SIG-M5 treated with dmso at 0.1 percent for 504 hours (cell line): ENCODE measurements at regions not wholly inside any gene's neighbourhood (a gene's known extent, or its start where the extent isn't known, plus 50 kb on each side); places are given as distances from the start of the nearest gene placed in this dataset.

Experiments used
- DNase-seq: peaks from one replicate; lab custom pipeline; 2025; ENCODE audit not compliant: unreplicated experiment; lab: John Stamatoyannopoulos, UW

DNA sequence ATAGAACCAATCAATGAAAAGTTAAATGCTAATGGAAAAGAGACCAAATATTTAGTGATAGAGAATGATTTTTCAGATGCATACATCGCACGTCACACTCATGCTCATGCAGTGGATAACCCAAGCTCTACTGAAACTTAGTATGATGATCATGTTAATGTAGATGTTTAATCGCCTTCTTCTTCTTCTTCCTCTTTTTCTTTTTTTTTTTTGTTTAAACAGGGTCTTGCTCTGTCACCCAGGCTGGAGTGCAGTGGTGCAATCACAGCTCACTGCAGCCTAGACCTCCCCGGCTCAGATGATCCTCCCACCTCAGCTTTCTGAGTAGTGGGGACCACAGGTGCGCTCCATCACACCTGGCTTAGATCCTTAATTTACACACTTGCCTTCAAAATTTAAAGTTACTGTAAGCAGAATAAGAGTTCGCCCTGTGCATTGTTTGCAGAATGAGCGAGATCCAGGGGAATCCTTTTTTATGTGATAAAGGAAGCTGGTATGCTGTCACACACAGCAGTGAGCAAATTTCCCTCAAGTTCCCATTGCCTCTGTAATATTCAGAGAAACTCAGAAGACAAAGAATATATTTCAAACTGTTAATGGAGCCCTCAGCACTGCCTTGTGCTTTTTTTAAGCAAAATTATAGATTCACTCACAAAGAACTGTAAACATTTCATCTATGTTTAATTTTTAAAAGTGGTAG, 194.2 kb upstream of the SGK1 start:
- DNase-seq: no peak

DNA sequence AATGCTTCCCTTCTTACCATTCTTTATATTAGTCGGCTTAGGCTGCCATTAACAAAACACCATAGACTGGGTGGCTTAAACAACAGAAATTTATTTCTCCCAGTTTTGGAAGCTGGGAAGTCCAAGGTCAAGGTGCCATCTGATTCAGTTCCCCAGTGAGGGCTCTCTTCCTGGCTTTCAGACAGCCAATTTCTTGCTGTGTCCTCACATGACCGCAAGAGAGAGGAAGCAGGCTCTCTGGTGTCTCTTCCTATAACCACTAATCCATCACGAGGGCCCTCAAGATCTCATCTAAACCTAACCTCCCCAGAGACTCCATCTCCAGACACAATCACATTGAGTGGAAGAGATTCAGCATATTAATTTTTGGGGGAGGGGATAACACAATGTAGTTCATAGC, 193.0 kb upstream of the SGK1 start:
- peak; percentile 13 for DNase-seq

GRCh38 chr6:134510142-134510541, 192.2 kb upstream of the SGK1 start:
- DNase-seq: no peak

DNA sequence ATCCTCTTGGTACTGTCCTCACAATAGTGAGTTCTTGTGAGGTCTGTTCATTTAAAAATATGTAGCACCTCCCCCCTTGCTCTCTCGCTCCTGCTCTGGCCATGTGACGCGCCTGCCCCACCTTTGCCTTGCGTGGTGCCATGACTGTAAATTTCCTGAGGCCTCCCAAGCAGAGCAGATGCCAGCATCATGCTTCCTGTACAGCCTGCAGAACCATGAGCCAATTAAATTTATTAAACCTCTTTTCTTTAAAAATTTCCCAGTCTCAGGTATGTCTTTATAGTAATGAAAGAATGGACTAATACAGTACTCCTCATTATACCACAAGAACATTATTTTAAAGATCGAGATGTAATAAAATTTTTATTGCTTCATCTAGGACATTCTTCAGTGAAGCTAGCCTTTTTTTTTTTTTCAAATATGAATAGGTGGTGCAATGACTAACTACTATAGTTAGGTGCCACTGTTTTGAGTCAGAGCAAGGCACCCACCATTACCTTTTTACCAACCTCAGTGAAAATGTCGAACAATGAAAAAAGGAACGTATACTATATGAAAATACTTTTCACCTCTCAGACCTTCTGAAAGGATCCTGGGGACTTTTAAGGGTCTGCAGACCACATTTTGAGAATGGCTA, 191.1 kb upstream of the SGK1 start:
- DNase-seq: no peak

DNA sequence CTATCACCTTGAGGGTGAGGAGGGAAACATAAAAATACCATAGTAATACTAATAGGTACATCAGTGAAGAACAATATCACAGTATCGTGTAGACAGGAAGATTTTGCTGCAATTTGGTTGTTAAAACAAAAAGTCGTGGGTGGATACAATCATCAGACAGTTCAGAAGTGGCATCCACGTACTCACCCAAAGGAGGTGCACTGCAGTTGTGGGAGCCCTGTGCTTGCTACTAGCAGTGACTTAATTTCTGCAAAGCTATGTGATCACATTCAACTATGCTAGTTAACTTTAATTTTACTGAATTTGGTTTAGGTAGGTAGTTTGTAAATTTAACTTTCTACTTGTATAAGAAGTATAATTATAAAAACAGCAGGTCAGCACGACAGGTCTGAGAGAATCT, 188.2 kb upstream of the SGK1 start:
- DNase-seq: no peak

- no peak for DNase-seq
Measured at GRCh38 chr6:134503585-134504281, 185.8 kb upstream of the SGK1 start.

DNA sequence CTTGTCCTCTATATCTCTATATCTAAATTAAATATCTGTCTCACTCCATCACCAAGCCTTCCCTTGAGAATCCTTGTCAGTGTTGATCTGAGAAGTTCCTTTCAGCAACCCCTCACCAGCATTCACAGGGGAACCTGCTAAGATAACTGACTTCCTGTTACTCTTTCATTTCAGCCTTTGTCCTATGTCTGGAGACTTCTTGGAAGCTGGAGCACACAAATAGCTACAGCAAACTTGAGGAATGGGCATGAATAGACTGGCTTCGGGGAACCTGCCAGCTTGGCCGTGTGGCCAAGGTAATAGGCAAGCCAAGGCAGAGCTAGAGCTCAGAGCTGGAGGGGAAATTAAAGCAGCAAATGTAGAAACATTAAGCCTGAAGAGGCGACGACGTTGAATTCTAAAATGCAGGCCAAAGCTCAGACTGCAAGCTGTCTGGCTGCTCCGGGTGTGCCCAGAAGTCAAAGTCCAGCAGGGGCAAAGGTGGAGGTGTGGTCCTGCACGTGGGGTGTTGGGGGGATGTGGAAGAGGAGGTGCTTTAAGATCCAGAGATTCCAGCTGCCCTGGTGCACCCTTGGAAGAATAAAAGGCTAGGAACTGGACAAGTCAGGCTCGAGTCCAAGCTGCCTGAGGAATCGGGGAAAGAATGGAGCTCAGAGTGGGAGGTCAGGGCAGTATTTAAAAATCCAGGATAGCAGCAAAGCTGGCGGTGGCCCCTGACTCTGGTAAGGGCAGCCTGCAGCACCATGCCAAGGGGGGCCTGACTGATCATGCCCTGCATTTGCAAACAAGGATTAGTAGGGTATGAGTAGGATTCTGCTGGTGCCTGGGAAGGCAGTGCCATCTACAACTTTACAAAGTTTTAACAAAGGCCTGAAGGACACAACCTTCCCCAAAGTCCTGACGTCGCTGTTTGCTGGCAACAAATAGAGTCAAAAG, 185.0 kb upstream of the SGK1 start:
- DNase-seq: no peak

DNA sequence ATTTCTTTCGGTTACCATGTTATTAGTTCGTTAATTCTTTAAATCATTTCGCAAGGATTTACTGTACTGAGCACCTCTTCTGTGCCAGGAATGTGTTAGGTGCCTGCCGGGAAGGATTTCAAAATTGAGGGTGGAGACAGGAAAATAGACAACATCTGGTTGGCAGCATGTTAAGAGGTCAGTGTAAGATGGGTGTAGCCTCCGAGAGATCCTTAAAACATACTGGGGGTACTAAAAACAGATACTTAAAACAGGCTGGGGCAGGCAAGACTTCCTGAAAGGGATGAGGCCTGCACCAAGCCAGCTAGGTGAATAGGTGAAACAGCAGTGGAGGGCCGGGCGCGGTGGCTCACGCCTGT, 178.0 kb upstream of the SGK1 start:
- no peak for DNase-seq

DNA sequence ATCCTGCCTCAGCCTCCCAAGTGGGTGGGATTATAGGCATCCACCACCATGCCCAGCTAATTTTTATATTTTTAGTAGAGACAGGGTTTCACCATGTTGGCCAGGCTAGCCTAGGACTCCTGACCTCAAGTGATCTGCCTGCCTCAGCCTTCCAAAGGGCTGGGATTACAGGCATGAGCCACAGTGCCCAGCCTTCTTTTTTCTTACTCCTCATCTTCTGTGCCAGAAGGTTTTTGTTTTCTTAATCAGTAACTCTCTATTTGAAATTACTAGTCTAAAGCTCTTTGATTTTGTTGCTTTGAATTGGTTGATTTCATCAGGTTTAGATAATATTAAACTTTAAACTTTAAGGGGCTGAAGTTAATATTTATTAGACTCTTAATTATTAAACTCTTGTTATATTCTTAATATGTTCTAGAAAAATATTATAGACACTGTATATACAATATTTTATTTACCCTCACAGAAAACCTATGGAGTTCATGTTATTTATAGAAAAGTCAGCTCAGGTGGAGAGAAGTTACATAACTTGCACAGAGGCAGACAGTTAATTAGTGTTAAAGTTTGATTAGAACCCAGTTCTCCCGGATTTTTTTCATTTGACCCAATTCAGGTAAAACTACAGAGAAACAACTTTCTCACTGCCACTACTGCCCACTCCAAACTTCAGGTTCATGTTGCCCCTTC, 177.4 kb upstream of the SGK1 start:
- no peak for DNase-seq

DNA sequence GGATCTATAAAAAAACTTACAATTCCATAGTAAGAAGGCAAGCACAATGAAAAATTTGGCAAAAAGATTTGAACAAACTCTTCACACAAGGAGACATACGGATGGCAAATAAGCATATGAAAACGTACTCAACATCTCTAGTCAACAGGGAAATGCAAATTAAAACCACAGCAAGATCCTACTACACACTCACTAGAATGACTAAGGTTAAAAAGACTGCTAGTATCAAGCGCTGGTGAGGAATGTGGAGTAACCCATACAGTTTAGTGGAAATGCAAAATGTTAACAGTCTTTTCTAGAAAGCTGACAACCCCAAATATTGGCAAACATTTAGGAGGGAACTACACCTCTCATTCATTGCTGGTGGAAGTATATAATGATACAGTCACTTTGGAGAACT, 175.9 kb upstream of the SGK1 start:
- DNase-seq: no peak

DNA sequence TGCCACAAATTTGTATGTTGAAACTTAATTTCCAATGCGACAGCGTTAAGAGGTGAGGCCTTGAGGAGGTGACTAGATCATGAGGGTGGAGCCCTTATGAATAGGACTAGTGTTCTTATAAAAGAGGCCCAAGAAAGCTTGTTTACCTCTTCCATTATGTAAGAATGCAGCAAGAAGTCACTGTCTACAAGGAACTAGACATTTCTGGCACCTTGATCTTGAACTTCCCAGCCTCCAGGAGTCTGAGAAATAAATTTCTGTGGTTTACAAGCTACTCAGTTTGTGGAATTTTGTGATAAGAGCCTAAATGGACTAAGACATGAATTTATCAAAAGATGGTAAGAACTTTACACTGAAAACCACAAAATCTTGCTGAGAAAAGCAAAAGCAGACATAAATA, 173.6 kb upstream of the SGK1 start:
- DNase-seq: no peak

DNA sequence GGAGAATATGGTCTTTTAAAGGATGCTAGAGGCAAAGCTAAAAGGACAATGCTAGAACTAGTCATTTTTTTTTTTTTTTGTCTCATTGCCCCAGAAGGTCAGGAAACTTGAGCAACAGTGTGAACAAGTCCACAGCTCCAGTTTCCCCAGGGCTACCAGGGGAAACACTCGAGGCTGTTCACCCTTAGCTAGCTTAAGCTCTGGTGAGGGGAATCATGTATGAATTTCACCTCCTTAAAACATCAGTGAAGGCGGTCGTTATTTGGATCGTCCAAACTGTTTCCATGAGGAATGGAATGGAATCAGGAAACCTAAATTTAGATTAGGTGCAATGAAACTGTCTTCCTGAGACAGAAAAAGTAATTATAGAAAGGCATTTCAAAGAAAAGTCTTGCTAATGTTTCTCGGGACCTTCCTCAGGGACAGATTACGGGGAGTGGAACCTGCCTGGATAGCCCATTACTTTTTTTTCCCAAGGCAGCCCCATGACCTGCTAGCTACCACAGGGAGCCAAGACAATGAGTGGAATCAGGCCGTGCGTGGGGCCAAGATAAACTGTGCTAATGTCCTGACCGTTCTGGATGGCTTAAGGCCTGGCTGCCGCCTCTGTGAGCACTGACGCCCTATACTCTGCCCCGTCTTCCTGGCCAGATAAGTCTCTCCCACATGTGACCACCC, 164.8 kb upstream of the SGK1 start:
- DNase-seq: no peak

DNA sequence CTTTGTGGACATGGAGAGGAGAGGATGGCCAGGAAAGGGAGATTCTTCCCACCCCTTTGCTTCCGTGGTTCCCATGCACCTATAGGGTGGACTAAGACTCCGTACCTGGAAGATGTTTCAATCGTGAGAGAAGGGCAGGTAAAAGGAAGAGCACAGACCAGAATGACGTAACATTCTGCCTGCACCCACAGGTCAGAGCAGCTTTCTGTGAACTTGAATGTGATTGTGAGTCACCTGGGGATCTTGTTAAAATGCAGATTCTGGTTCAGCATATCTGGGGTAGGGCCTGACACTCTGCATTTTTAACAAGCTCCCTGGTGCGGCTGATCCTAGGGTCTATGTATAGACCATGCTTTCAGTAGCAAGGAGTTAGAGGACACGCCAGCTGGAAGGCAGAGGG, 164.1 kb upstream of the SGK1 start:
- DNase-seq: no peak

DNA sequence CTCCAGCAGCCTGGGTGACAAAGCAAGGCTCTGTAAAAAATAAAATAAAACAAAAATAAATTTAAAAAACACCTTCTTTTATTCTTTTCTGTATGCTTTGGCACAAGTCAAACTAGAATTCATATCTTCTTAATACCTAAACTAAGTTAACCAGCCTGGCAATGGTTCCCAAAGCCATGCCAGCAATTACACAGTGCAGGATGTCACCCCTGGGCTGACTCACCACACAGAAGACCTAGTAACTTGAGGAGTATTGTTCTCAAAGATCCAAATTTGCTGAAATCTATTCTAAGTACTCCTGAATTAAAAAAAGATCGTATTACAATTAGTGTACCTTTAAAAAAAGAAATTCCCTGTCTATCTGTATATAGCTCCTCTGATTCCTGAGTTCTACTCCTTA, 162.7 kb upstream of the SGK1 start:
- DNase-seq: no peak

DNA sequence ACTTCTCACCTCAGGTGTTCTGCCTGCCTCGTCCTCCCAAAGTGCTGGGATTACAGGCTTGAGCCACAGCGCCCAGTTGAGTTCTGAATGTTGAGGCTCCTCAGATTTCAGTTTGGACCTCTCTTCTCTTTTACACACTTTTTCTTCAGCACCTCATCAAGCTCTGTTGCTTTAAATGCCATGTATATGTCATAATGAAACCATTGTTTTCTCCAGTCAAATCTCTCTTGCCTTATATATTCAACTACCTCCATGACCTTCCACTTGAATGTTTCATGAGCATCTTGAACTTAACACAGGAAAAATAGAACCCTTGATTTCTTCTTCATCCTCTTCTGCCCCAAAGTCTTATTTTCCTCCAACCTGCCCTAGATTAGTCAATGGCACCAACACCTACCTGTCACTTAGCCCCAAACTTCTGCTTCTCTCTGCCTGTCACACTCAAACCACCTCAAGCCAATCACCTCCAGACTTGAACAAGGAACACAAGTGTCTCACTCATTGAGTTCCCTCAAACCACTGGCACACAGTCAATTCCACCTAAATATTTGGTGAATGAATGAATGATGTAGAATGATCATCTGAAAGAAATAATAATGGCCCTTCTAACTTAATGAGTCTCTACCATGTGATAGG, 161.0 kb upstream of the SGK1 start:
- DNase-seq: no peak

- no peak for DNase-seq
Measured at GRCh38 chr6:134477991-134478635, 160.2 kb upstream of the SGK1 start.

DNA sequence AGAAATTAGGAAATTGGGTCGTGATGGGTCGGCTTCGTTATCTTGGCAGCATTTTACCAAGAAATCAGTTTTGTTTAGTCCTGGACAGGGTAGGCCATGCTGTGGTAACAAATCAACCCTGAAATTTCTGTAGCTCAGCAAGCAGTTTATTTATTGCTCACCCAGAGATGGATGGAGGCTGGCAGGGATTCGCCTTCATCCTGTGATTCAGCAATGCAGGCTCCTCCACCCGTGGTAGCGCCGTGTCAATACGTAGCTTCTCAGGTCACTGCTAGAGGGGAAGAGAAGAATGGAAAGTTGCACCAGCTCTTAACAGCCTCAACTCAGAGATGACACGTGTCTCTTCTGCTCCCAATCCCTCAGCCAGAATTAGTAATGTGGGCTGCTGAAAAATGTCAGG, 157.0 kb upstream of the SGK1 start:
- DNase-seq: no peak

GRCh38 chr6:134472661-134473060, 154.7 kb upstream of the SGK1 start:
- no peak for DNase-seq

DNA sequence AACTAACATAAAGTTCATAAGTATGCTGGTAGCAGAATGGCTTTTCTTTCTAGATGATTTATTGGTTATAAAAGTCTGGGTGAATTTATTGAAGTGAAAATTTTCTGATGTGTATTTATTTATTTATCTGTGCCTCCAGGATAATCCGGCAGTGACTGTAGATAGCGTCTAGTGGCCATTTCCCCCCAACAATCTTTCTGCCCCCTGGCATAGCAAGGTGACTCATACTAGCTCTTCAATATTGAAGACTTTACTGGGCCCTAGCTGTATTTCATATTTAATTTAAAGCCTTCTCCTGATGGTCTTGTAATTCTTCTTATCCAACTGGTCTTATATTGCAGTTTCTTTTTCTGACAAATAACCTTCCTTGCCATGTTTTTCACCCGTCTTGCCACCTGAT, 154.1 kb upstream of the SGK1 start:
- DNase-seq: no peak
